ENCODE measurements at regions not wholly inside any gene's neighbourhood (a gene's known extent, or its start where the extent isn't known, plus 50 kb on each side); places are given as distances from the start of the nearest gene placed in this dataset.

DNA sequence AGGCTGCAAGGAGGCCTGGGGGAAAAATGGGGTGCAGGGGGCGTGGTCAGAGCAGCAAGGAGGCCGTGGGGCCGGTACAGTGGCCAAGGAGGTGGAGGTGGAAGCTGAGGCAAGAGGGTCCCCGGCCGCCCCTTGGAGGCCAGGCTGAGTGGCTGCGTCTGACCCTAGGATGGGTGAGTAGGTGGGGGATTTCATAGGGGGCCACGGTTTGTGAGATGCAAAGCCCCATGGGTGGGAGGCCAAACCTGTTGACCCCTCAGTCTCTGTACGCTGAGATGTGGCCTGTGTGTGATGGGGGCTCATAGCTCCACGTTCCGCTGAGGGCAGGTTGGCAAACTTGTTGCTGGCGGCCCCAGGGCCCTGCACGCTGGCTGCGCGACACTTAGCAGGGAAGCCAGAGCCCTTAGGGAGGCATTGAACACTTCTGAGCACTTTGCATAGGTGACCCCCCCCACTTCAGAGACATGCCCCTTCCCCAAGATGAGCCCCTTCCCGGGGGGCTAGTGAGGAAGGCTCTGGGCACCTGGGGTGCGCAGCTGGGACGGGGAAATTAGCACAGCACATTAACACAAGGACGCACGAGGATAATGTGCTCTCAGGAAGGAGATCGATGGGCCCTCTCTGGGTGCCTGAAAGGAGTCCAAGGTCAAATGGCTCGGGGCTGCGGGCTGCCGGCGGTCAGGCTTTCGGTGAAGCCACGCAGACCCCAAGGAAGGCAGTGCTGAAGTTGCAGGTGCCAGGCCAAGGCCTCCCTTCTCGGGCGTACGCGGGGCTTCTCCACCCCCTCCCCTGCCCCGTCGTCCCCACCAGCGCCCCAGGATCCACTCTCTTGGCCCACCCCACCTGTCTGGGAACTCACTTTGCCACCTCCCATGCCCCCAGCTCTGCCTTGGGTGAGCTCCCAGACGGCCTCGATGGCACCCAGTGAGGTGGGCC, 107.4 kb downstream of the HMX1 start:
- Histone ChIP-seq H3K4me1 (ENCODE audit: insufficient read depth, low read length) (no peaks in the 10 kb centered on the region), H3K4me3 (ENCODE audit: low read length) (no peak overlapping the region), H3K27me3 (ENCODE audit: insufficient read depth, low read length) (no peaks in the 10 kb centered on the region), H3K36me3 (ENCODE audit: insufficient read depth, low read depth, low read length) (no peaks in the 10 kb centered on the region), H3K27ac (ENCODE audit: low read length) (no peak overlapping the region), H3K9me3 (ENCODE audit: insufficient read depth, low read depth, low read length) (no peaks in the 10 kb centered on the region), H3K9ac (ENCODE audit: low read depth, low read length) (no peak overlapping the region)

DNA sequence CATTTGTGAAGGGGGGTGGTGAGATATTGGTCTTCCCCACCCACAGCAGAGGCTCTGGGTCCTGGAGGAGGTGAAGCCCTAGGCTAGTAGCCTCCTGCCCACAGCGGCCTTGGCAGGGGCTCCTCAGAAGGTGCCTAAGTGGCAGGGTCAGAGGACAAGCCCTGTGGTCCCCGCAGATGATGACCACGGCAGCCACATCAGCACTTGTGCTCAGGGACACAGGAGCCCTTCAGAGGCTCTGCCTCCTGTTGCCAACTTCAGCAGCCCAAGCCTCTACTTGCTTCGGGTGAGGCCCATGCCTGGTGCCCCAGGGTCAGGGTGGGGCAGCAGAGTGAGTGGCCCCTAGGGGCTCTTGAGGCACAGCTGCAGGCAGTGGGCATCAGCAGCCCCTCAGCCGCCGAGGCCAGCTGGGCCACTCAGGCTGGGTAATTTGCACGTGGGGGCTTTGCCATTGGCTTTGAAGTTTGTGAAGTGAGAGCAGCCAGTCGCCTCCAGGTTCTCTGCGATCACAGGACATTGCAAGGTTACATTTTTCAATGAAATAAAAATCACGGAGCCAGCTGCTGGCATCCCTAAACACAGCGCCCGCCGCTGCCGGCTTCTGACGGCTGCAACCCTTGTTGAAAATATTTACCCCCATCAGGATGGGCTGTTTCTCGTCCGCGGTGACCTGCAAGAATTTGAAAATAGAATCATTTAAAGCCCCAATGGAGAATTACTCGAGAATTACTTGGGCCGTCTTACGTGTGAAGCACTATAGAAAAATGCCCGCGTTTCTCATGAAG, 108.5 kb downstream of the HMX1 start:
- Histone ChIP-seq H3K9me3 (ENCODE audit: insufficient read depth, low read depth, low read length) (no peaks in the 10 kb centered on the region), H3K9ac (ENCODE audit: low read depth, low read length) (no peak overlapping the region), H3K36me3 (ENCODE audit: insufficient read depth, low read depth, low read length) (no peaks in the 10 kb centered on the region), H3K4me3 (ENCODE audit: low read length) (no peak overlapping the region), H3K27me3 (ENCODE audit: insufficient read depth, low read length) (no peaks in the 10 kb centered on the region), H3K4me1 (ENCODE audit: insufficient read depth, low read length) (no peaks in the 10 kb centered on the region), H3K27ac (ENCODE audit: low read length) (no peak overlapping the region)

DNA sequence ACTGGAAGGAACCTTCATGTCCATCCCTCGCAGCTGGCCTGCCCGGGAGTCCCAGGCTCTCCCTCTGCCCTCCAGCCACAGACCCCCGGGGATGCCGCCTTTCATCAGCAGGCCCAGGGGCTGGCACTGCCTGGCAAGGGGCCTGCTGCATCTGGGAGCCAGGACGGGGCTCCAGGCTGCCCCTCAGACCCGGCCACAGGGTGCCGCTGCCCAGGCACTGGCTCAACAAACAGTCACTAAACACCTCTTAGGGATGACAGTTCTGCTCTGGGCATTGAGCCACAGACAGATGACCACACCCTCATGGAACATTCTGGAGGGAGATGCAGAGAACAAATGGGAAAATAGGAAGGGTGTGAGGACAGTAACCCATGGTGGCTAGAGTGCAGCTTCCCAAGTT, 109.3 kb downstream of the HMX1 start:
- H3K27ac ChIP-seq (ENCODE audit: low read length): no peak overlapping the region
- no peak overlapping the region for H3K4me3 ChIP-seq (ENCODE audit: low read length)
- H3K9me3 ChIP-seq (ENCODE audit: insufficient read depth, low read depth, low read length): no peaks in the 10 kb centered on the region
- no peak overlapping the region for H3K9ac ChIP-seq (ENCODE audit: low read depth, low read length)
- H3K4me1 ChIP-seq (ENCODE audit: insufficient read depth, low read length): no peaks in the 10 kb centered on the region
- H3K36me3 ChIP-seq (ENCODE audit: insufficient read depth, low read depth, low read length): no peaks in the 10 kb centered on the region
- no peaks in the 10 kb centered on the region for H3K27me3 ChIP-seq (ENCODE audit: insufficient read depth, low read length)

DNA sequence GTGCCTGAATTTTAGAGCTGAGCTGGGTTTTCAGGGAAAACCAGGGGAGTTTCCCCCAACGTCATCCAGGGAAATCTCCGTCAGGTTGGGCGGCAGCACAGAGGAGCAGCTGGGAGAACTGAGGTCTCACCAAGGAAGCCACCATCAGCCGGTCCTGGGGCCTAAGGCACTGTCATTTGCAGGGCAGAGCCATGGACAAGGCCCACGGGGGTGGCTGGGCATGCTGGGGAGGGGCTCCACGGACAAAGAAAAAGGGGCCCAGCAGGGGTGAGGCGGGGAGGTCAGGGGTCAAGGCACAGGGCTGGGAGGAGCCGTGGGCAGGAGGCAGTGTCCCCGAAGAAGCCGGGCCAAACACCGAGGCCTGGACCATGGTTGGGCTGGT, 109.8 kb downstream of the HMX1 start:
- no peaks in the 10 kb centered on the region for H3K27me3 ChIP-seq (ENCODE audit: insufficient read depth, low read length)
- no peaks in the 10 kb centered on the region for H3K4me1 ChIP-seq (ENCODE audit: insufficient read depth, low read length)
- no peaks in the 10 kb centered on the region for H3K9me3 ChIP-seq (ENCODE audit: insufficient read depth, low read depth, low read length)
- H3K4me3 ChIP-seq (ENCODE audit: low read length): no peak overlapping the region
- H3K27ac ChIP-seq (ENCODE audit: low read length): no peak overlapping the region
- H3K9ac ChIP-seq (ENCODE audit: low read depth, low read length): no peak overlapping the region
- no peaks in the 10 kb centered on the region for H3K36me3 ChIP-seq (ENCODE audit: insufficient read depth, low read depth, low read length)

DNA sequence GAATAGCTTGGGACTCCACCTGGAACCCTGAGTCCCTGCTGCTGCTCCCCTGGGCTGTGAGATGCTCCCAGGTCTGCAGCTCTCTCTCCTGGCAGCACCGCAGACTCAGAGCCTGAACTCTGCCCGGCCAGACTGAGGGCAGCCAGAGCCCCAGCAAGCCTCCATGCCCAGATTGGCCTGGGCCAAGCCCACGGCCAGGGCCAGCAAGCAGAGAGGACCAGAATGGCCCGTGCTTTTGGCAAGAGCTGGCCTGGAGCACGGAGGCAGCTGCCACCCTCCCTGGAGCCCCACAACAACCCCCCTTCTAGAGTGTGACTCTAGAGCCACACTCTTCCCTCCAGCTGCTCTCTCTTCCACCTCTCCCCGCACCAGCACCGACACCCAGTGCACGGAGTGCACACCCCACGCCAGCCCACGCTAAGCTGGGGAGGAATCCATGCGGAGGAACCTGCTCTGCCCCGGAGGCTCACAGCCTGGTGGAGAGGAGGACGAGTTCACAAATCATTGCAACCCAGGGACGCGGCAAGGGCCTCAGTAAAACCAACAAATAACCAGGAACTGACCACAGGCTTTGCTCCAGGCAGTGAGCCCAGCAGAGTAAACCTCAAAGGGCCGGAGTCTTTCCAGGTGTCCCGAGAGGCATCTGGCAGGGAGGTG, 110.3 kb downstream of the HMX1 start:
- H3K9ac ChIP-seq (ENCODE audit: low read depth, low read length): no peak overlapping the region
- H3K27ac ChIP-seq (ENCODE audit: low read length): no peak overlapping the region
- no peaks in the 10 kb centered on the region for H3K4me1 ChIP-seq (ENCODE audit: insufficient read depth, low read length)
- H3K27me3 ChIP-seq (ENCODE audit: insufficient read depth, low read length): no peaks in the 10 kb centered on the region
- no peaks in the 10 kb centered on the region for H3K9me3 ChIP-seq (ENCODE audit: insufficient read depth, low read depth, low read length)
- no peaks in the 10 kb centered on the region for H3K36me3 ChIP-seq (ENCODE audit: insufficient read depth, low read depth, low read length)
- no peak overlapping the region for H3K4me3 ChIP-seq (ENCODE audit: low read length)

DNA sequence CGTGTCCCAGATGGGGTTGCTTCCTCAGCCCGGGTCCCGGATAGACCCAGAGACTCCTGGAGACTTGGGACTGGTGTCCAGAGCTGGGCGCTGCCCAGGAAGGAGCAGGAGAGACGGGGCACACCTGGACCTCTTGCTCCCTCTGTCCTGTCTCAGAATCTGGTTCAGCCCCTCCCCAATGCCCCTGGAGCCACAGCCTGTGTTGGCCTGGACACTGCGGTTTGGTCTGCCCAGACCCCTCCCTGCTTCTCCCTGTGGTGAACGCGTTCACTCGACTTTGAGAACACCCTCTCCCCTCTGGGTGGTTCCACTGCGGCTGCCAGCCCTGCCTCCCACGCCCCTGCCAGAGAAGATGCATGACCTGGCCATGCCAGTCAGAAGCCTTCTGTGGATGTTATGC, 111.1 kb downstream of the HMX1 start:
- no peak overlapping the region for H3K4me3 ChIP-seq (ENCODE audit: low read length)
- no peaks in the 10 kb centered on the region for H3K9me3 ChIP-seq (ENCODE audit: insufficient read depth, low read depth, low read length)
- no peaks in the 10 kb centered on the region for H3K4me1 ChIP-seq (ENCODE audit: insufficient read depth, low read length)
- H3K9ac ChIP-seq (ENCODE audit: low read depth, low read length): no peak overlapping the region
- H3K27ac ChIP-seq (ENCODE audit: low read length): no peak overlapping the region
- H3K36me3 ChIP-seq (ENCODE audit: insufficient read depth, low read depth, low read length): no peaks in the 10 kb centered on the region
- H3K27me3 ChIP-seq (ENCODE audit: insufficient read depth, low read length): no peaks in the 10 kb centered on the region

DNA sequence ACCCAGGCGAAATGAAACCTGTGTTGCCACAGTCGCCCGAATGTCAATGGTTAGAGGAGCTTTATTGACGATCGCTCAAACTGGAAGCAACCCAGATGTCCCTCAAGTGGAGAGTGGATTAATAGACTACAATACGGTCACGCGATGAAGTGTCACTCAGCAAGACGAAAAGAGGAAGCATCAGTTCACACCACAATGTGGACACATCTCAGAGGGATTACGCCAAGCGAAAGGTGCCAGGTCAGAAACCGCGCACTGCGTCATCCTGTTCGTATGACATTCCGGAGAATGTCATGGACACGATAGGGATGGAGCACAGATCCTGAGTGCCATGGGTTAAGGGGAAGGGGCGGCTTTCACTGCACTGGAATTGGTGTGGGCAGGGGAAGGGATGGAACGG, 111.7 kb downstream of the HMX1 start:
- Histone ChIP-seq H3K36me3 (ENCODE audit: insufficient read depth, low read depth, low read length) (no peaks in the 10 kb centered on the region), H3K27ac (ENCODE audit: low read length) (no peak overlapping the region), H3K4me3 (ENCODE audit: low read length) (no peak overlapping the region), H3K9ac (ENCODE audit: low read depth, low read length) (no peak overlapping the region), H3K27me3 (ENCODE audit: insufficient read depth, low read length) (no peaks in the 10 kb centered on the region), H3K4me1 (ENCODE audit: insufficient read depth, low read length) (no peaks in the 10 kb centered on the region), H3K9me3 (ENCODE audit: insufficient read depth, low read depth, low read length) (no peaks in the 10 kb centered on the region)

DNA sequence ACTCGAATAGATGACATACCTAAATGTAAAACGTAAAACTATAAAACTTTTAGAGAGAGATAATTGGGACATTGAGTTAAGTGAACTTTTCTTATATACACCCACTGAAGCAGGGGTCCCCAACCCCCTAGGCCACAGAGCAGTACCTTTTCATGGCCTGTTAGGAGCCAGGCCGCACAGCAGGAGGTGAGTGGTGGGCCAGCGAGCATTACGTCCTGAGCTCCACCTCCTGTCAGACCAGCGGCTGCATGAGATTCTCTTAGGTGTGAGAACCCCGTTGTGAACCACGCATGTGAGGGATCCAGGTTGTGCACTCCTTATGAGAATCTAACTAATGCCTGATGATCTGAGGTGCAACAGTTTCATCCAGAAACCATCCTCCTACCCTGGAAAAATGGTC, 114.8 kb downstream of the HMX1 start:
- Histone ChIP-seq H3K27me3 (ENCODE audit: insufficient read depth, low read length) (no peaks in the 10 kb centered on the region), H3K9ac (ENCODE audit: low read depth, low read length) (no peak overlapping the region), H3K27ac (ENCODE audit: low read length) (no peak overlapping the region), H3K36me3 (ENCODE audit: insufficient read depth, low read depth, low read length) (no peaks in the 10 kb centered on the region), H3K4me1 (ENCODE audit: insufficient read depth, low read length) (no peaks in the 10 kb centered on the region), H3K4me3 (ENCODE audit: low read length) (no peak overlapping the region), H3K9me3 (ENCODE audit: insufficient read depth, low read depth, low read length) (no peaks in the 10 kb centered on the region)

DNA sequence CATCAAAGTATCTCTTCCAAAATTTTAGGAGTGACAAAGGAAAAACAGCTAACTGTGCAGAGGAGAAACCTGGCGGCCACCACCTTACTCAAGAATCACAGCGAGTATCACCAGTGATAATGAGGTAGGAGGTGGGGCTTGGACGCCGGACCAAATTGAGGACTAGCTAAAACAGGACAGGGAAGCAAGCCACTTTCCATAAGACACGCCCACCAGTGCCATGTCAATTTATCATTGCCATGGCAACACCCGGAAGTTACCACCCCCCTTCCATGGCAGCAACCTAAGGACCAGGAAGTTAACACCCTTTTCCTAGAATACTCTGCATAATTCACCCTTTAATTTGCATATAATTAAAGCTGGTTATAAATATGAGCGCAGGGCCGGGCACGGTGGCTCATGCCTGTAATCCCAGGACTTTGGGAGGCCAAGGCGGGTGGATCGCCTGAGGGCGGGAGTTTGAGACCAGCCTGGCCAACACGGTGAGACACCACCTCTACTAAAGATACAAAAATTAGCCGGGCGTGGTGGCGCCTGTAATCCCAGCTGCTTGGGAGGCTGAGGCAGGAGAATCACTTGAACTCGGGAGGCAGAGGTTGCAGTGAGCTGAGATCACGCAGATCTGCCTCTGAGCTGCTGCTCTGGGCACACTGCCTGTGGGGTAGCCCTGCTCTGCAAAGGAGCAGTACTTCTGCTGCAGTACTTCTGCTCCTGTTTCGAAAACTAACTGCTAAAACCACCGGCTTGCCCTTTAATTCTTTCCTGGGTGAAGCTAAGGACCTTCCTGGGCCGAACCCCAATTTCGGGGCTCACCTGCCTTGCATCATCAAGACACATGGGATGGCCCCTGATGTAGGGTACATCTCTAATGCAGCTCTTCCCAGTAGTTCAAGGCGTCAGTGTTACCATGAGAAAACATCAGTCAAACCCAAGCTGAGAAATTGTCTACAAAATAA, 116.7 kb downstream of the HMX1 start:
- no peak overlapping the region for H3K4me3 ChIP-seq (ENCODE audit: low read length)
- H3K9me3 ChIP-seq (ENCODE audit: insufficient read depth, low read depth, low read length): no peaks in the 10 kb centered on the region
- H3K4me1 ChIP-seq (ENCODE audit: insufficient read depth, low read length): no peaks in the 10 kb centered on the region
- no peaks in the 10 kb centered on the region for H3K27me3 ChIP-seq (ENCODE audit: insufficient read depth, low read length)
- H3K36me3 ChIP-seq (ENCODE audit: insufficient read depth, low read depth, low read length): no peaks in the 10 kb centered on the region
- no peak overlapping the region for H3K9ac ChIP-seq (ENCODE audit: low read depth, low read length)
- H3K27ac ChIP-seq (ENCODE audit: low read length): no peak overlapping the region

DNA sequence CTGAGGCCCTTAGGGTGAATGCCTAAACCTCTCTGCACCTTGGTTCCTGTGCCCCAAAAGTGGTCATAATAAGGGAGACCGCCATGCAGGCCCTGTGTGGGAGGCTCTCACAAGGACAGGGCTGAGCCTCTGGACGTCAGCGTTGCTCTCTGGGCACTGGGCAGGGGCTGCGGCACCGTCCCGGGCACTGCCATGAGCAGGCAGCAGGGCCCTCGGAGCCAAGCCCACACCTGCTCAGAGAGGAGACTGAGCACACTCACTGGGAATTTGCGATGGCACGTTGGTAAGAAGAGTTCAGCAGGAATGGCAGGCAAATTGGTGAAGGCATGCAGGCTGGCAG, 123.4 kb downstream of the HMX1 start:
- H3K4me1 ChIP-seq (ENCODE audit: insufficient read depth, low read length): no peaks in the 10 kb centered on the region
- no peaks in the 10 kb centered on the region for H3K36me3 ChIP-seq (ENCODE audit: insufficient read depth, low read depth, low read length)
- H3K9ac ChIP-seq (ENCODE audit: low read depth, low read length): no peak overlapping the region
- H3K4me3 ChIP-seq (ENCODE audit: low read length): no peak overlapping the region
- H3K27me3 ChIP-seq (ENCODE audit: insufficient read depth, low read length): no peaks in the 10 kb centered on the region
- H3K9me3 ChIP-seq (ENCODE audit: insufficient read depth, low read depth, low read length): no peaks in the 10 kb centered on the region; the same call in 1 of the 2 replicates
- no peak overlapping the region for H3K27ac ChIP-seq (ENCODE audit: low read length)
